HEK293T (cell line): ENCODE measurements at regions not wholly inside any gene's neighbourhood (a gene's known extent, or its start where the extent isn't known, plus 50 kb on each side); places are given as distances from the start of the nearest gene placed in this dataset.

Experiments used
- CTCF ChIA-PET: fragments of 350-600 bp; formaldehyde crosslinking; extraction: SDS; loops from one replicate; lab custom pipeline; 2021; ENCODE audit warnings: antibody characterized with exemption, inconsistent platforms; lab: Yijun Ruan, JAX
- POLR2A ChIA-PET: fragments of 350-600 bp; formaldehyde crosslinking; extraction: SDS; loops from one replicate; lab custom pipeline; 2020; ENCODE audit warnings: antibody characterized with exemption, inconsistent platforms; lab: Yijun Ruan, JAX
- DNase-seq: peaks from one replicate; pipeline ENCODE4 v3.0.0; 2012; ENCODE audit warnings: mixed read lengths; ENCODE audit errors: extremely low spot score
- ARNT ChIP-seq: fragments of 450-650 bp; IDR thresholded peaks from 2 replicates; pipeline ENCODE4 v1.6.1; 2017; ENCODE audit warnings: mild to moderate bottlenecking
- BHLHE40 ChIP-seq: fragments of 450-650 bp; IDR thresholded peaks from 2 replicates; pipeline ENCODE4 v1.6.1; 2016; ENCODE audit warnings: mild to moderate bottlenecking, moderate library complexity, borderline replicate concordance
- CTBP1 ChIP-seq: fragments of 450-650 bp; IDR thresholded peaks from 2 replicates; pipeline ENCODE4 v1.6.1; 2016; ENCODE audit warnings: borderline replicate concordance
- ELF4 ChIP-seq: fragments of 450-650 bp; IDR thresholded peaks from 2 replicates; pipeline ENCODE4 v1.6.1; 2017; ENCODE audit warnings: antibody characterized with exemption
- FOXA1 ChIP-seq: fragments of 450-650 bp; IDR thresholded peaks from 2 replicates; pipeline ENCODE4 v1.6.1; 2016; ENCODE audit warnings: mild to moderate bottlenecking
- FOXK2 ChIP-seq: fragments of 450-650 bp; IDR thresholded peaks from 2 replicates; pipeline ENCODE4 v1.6.1; 2016; ENCODE audit warnings: mild to moderate bottlenecking
- FOXM1 ChIP-seq: fragments of 450-650 bp; IDR thresholded peaks from 2 replicates; pipeline ENCODE4 v1.6.1; 2017; ENCODE audit warnings: mild to moderate bottlenecking, borderline replicate concordance
- HDGF ChIP-seq: fragments of 450-650 bp; IDR thresholded peaks from 2 replicates; pipeline ENCODE4 v1.6.1; 2017; ENCODE audit warnings: antibody characterized with exemption, borderline replicate concordance
- L3MBTL2 ChIP-seq: fragments of 450-650 bp; conservative IDR thresholded peaks from 2 replicates; pipeline ENCODE4 v1.6.1; 2016; ENCODE audit warnings: mild to moderate bottlenecking
- LEF1 ChIP-seq: fragments of 450-650 bp; IDR thresholded peaks from 2 replicates; pipeline ENCODE4 v1.6.1; 2017; ENCODE audit warnings: mild to moderate bottlenecking, borderline replicate concordance
- NFRKB ChIP-seq: fragments of 450-650 bp; IDR thresholded peaks from 2 replicates; pipeline ENCODE4 v1.6.1; 2016; ENCODE audit warnings: mild to moderate bottlenecking, moderate library complexity
- SP1 ChIP-seq: fragments of 450-650 bp; IDR thresholded peaks from 2 replicates; pipeline ENCODE4 v1.6.1; 2017
- SUZ12 ChIP-seq: fragments of 450-650 bp; IDR thresholded peaks from 2 replicates; pipeline ENCODE4 v1.6.1; 2016; ENCODE audit warnings: mild to moderate bottlenecking
- TARDBP ChIP-seq: fragments of 450-650 bp; IDR thresholded peaks from 2 replicates; pipeline ENCODE4 v1.6.1; 2016
- ZNF384 ChIP-seq: fragments of 450-650 bp; IDR thresholded peaks from 2 replicates; pipeline ENCODE4 v1.6.1; 2016
- TF ChIP-seq, protein P1 (sequence below): fragments of 450-650 bp; IDR thresholded peaks from 2 replicates; pipeline ENCODE4 v1.6.1; 2016

DNA sequence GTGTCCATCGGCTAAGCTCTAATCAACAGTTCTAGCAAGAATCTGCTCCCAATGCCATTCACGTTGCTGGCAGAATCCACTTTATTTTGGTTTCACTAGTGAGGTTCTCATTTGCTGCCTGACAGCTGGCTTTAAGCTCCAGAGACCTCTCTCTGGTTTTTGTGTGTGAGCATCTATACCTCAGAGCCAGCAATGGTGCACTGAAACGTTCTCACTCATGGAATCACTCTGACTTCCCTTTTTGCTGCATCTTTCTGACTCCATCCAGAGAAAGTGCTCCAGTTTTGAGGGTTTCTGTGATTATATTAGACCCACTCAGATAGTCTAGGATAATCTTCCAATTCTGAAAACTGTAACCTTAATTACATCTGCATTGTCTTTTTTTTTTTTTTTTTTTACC lies 596.6 kb downstream of the RNF144A start:
- CTCF ChIA-PET: no interaction called here
- DNase-seq: no peak
- POLR2A ChIA-PET: no interaction called here
- TF ChIP-seq BHLHE40 (no peak), FOXA1 (no peak)

DNA sequence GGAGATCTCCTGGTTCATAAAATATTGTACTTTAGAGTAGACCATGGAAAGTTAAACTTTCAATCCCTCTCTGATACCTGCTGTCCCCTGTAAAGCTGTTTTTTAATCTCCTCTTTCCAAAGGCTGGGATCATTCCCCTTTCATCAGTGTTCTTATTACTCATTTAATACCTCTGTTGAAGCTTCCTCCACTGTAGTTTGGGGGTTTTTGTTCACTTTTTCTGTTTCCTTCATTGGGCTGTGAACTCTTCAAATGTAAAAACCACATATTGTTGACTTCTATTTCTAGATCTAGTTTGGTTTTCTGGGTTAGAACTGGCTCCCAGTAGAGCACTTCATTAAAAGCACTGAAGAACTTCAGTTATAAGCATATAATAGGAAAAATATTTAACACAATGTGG lies 598.1 kb downstream of the RNF144A start:
- POLR2A ChIA-PET: no interaction called here
- TF ChIP-seq SP1 (no peak), ARNT (no peak), NFRKB (no peak), BHLHE40 (no peak)
- TF ChIP-seq, protein P1, sequence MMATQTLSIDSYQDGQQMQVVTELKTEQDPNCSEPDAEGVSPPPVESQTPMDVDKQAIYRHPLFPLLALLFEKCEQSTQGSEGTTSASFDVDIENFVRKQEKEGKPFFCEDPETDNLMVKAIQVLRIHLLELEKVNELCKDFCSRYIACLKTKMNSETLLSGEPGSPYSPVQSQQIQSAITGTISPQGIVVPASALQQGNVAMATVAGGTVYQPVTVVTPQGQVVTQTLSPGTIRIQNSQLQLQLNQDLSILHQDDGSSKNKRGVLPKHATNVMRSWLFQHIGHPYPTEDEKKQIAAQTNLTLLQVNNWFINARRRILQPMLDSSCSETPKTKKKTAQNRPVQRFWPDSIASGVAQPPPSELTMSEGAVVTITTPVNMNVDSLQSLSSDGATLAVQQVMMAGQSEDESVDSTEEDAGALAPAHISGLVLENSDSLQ: no peak
- DNase-seq: no peak
- CTCF ChIA-PET: no interaction called here

DNA sequence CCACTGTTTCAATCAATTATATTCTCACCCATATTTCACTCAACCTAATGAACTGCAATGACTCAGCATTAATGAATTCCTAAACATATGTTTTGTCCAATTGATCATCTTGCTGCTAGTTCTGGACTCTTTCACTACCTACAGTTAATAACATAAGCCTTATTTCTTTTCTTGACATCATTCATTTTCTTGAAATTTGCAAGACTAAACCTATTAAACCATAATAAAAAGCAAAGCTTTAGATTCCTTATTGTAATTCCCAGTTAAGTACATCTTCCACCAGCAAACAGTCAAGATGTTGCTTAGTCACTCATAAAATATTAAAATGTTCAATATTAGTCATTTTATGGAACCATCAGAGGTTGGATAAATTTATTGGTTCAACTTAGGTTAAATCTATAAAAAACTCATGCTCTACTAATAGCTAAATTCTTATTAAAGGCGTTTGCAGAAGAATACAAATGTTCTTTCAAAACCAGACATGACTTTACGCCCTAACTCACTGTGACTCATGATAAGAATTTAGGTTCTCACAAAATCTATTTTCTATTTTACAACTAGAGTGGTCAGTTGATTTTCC lies 599.4 kb downstream of the RNF144A start:
- TF ChIP-seq HDGF (no peak), BHLHE40 (no peak), FOXM1 (no peak), ZNF384 (no peak), TARDBP (no peak), CTBP1 (no peak), ELF4 (no peak), FOXA1 (no peak), FOXK2 (no peak), SUZ12 (no peak), NFRKB (no peak)
- no peak for DNase-seq
- ChIA-PET POLR2A (no interaction called here), CTCF (no interaction called here)

DNA sequence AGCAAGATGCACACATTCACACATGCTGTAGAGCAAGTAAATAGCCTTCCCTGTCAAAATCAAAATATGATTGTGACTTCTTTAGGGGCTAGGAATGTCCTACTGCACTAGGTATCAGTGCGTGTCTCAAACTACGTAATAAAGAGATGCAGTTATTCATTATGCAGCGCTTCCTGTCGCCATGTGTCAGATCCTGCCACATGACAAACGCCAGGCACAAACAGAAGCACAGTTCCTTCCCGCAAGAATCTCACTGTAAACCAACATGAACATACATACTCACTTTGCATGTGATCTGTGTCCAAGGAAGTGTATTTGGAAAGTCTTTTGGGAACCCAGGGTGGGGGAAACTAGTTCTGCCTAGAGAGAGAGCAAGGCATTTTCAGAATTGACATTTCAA lies 599.9 kb downstream of the RNF144A start:
- CTCF ChIA-PET: no interaction called here
- no peak for DNase-seq
- TF ChIP-seq HDGF (no peak), ELF4 (no peak), BHLHE40 (no peak), SP1 (no peak)
- POLR2A ChIA-PET: no interaction called here

DNA sequence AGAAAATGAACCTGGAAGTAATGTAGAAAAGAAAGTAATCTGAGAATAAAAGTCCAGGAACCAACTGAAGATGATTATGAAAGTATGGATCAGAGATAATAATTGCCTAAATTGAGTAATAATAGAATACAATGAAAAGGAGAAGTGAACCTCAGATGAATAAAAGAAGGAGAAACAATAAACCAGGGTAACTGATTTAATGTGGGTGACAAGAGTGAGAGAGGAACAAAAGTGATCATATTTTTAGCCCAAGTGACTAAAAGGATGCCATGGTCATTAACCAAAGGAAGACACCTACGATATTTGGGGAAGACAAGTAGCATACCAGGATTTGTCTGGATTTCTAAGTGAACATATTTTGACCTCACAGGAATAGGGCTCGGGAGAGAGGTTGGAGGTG lies 600.6 kb downstream of the RNF144A start:
- TF ChIP-seq FOXK2 (no peak), BHLHE40 (no peak), FOXM1 (no peak), NFRKB (no peak), ZNF384 (no peak), SP1 (no peak), FOXA1 (no peak)
- CTCF ChIA-PET: no interaction called here
- DNase-seq: no peak

DNA sequence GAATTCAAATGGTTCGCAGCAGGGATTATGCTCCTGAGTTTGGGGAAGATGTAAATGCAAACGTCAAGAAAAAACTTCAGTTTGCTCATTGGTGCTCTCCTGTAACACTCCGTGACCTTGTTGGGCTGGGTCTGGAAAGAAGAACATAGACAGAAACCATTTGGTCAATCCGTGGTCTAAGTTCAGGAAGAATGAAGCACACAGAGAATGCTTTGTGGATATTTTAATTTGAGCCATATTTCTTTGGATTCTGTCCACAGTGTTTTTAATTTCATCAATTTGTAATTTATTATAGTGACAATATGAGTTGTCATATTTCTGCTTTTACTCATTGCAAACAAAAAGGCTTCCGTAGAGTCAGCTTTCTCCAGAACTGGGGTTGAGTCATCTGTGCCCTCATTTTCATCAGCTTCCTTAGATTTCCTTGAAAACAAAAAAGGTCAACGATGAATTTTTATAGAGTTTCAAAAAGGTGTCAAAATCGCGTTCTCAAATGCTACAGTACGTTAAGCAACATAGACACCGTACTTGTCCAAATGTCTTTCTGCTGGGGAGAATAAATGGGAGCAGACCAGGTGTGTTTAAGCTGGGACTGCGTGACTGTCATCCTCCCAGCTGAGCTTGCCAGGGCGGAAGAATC lies 606.4 kb downstream of the RNF144A start:
- POLR2A ChIA-PET: no interaction called here
- TF ChIP-seq HDGF (no peak), TARDBP (no peak), SP1 (no peak), FOXA1 (no peak), ZNF384 (no peak), FOXK2 (no peak), L3MBTL2 (no peak), FOXM1 (no peak), SUZ12 (no peak), LEF1 (no peak), BHLHE40 (no peak), ELF4 (no peak), CTBP1 (no peak), ARNT (no peak), NFRKB (no peak)
- TF ChIP-seq, protein P1: no peak
- CTCF ChIA-PET: no interaction called here
- no peak for DNase-seq

More for the DNA sequence above, 600.6 kb downstream of the RNF144A start:
- POLR2A ChIA-PET: no interaction called here

DNA sequence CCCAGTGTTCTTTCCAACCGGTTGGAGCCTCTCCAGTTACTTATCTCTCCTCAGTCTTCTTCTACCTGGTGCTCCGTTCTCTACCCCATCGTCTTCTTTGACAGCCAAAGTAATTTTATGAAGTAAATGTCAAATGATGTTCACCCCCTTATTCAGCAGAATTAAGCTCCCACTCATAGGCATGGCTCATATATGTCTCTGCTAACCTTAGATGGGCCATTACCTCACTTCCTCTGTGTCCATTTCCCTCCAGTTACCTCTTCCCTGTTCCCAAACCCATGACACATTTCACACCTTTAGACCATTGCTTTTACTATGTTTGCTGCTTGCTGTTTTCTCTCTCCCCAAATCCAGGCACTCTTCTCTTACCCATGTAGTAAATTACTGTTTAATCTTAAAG lies 607.0 kb downstream of the RNF144A start:
- DNase-seq: no peak
- CTCF ChIA-PET: no interaction called here
- no peak for TF ChIP-seq ELF4
- TF ChIP-seq SP1: no peak
- no peak for TF ChIP-seq L3MBTL2
- TF ChIP-seq CTBP1: no peak
- TF ChIP-seq HDGF: no peak
- TF ChIP-seq, protein P1: no peak
- TF ChIP-seq FOXM1: no peak
- POLR2A ChIA-PET: no interaction called here
